GM21423 (cell line): ENCODE measurements at regions not wholly inside any gene's neighbourhood (a gene's known extent, or its start where the extent isn't known, plus 50 kb on each side); places are given as distances from the start of the nearest gene placed in this dataset.

Source experiments
- ATAC-seq: cut with Tn5 transposase; IDR thresholded peaks from one replicate; pipeline ENCODE4 v1.9.1; 2021; ENCODE audit warnings: mild to moderate bottlenecking, moderate library complexity; ENCODE audit not compliant: unreplicated experiment

GRCh38 chr5:63375851-63376250 is 586.4 kb downstream of the HTR1A start:
- no peak for ATAC-seq

DNA sequence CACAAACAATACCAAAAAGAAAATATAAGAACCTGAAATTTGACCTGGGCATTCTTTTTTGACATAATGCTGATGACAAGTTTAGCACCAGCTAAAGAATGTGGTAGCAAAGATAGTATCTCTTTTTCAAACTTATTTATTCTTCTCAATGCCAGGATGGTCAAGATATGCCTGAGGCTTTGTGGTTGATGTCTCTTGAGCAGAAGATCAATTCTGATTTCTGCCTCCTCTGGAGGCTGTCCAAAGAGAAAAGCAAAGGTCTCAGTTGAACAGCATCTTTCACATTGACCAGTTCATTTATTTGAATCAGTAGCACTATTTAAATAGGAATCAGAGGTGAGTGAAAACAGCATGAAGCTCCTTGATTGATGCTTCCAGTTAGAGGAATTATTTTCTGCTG is 588.2 kb downstream of the HTR1A start:
- no peak for ATAC-seq

DNA sequence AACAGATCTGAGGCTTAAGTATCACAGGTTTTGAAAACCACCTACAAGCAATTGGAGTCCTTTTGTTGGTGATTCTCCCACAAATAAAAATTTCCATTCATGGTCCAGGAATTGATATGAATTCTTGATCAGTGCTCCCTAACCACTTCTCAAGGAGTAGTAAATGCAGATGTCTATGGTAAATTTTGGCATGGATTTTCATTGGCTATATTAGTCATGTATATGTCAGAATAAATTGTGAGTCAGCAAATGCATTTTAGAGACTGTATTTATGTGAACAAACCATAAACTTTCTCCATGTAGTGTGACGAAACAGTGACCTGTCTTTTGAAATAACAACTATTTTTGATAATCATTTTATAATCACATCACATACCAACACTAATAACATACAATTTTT is 611.1 kb downstream of the HTR1A start:
- ATAC-seq = no peak

GRCh38 chr5:63346451-63346850 is 615.8 kb downstream of the HTR1A start:
- ATAC-seq = no peak

GRCh38 chr5:63341442-63341841 is 620.8 kb downstream of the HTR1A start:
- ATAC-seq = no peak

DNA sequence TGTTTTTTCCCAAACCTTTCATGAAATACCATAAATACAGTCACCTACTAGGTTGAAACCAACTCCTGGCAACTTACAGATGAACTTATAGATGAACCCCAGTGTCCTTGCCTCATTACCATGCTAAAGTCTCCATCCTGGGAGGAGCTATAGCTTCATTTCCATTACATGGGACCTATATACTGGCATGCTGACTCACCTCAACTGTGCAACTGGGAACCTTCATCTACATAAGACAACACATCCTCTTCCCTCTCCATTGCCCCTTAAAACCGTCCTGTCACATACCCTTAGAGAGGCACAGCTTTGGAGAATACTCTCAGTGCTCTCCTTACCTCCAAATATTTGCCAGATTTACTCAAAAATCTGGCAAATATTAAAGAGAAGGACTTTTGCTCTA is 638.3 kb downstream of the HTR1A start:
- ATAC-seq = no peak

DNA sequence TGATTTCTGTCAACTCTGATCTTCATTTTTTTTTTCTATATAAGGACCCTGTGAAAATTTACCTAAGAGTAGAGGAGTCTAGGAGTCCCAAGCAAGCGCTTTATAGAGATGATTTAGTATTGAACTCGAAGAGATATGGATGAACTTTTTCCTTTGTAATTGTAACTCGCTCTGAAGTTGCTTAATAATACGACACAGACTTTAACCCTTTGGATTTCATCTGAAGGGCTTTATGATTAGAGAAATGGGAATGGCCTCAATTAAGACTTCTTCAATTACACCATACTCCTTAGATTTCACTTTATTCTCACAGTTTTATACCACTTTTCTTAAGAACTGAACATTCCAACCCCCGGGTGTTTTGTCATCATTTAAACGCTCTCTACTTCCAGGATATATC is 647.7 kb downstream of the HTR1A start:
- no peak for ATAC-seq

GRCh38 chr5:63310644-63311043 is 651.6 kb downstream of the HTR1A start:
- no peak for ATAC-seq

- ATAC-seq = no peak
These were observed 655.3 kb downstream of the HTR1A start for GRCh38 chr5:63306909-63307308.

- ATAC-seq = no peak
These were observed 668.9 kb downstream of the HTR1A start for GRCh38 chr5:63293317-63293716.

DNA sequence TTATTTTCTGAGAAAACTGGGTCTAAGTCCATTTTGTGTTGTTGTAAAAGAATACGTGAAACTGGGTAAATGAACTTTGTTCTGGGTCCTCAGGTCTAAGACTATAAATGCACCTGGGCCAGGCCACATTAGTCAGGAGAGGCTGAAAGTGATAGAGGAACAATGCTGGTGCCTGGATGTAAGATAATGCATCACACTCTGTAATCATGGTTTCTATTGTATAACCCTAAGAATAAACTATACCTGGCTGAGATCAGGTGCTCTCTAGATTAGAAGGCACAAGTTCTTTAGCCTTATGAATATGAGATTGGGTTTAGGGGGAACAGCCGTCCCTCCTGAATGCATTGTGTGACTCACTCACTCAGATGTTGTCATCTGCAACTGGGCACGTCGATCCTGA is 675.5 kb downstream of the HTR1A start:
- no peak for ATAC-seq

GRCh38 chr5:63263411-63263810 is 684.8 kb downstream of the LRRC70 start:
- ATAC-seq = no peak

DNA sequence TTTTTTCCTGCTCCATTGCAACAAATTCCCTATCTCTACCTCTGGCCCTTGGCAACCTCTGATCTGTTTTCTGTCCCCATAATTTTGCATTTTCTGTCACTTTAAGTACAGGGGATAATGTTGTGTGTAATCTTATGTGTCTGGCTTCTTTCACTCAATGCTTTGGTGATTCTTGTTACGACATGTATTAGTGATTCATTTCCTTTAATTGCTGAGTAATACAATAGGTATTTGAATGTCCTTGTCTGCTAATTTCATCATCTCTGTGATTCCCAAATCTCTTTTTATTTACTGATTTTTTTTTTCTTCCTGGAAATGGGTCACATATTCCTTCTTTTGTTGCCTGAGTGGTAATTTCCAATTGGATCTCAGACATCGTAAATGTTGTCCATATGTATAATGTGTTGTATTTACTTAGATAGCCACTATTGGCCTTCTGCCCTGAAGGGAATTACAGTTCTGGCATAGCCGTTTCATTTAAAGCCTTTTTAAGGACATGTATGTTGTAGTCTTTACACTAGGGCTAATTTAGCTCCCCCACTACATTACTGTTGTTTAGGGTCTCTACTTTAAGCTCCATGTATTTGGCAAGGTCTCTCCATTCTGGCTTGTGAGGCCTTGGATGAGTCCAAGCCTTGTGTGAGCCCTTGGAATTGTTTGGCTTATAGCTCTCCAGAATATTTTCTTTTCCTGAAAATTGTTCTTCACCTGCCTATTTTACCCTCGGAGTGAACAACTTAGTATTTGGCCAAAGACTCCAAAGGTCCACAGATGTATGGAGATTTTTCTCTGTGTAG is 683.8 kb downstream of the LRRC70 start:
- ATAC-seq = no peak

GRCh38 chr5:63261695-63262094 is 683.1 kb downstream of the LRRC70 start:
- ATAC-seq = no peak

DNA sequence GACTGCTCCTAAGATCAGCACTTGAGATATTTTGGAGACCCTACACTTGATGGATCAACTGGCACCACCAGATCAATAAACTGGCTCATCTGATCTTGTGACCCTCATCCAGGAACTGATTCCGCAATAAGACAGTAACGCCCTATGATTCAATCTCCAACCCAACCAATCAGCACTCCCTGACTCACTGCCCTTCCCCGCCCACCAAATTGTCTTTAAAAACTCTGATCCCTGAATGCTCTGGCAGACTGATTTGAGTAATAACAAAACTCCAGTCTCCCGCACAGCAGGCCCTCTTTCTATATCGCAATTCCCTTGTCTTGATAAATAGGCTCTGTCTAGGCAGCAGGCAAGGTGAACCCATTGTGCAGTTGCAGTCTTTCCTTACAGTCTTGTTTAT is 677.0 kb downstream of the LRRC70 start:
- no peak for ATAC-seq

DNA sequence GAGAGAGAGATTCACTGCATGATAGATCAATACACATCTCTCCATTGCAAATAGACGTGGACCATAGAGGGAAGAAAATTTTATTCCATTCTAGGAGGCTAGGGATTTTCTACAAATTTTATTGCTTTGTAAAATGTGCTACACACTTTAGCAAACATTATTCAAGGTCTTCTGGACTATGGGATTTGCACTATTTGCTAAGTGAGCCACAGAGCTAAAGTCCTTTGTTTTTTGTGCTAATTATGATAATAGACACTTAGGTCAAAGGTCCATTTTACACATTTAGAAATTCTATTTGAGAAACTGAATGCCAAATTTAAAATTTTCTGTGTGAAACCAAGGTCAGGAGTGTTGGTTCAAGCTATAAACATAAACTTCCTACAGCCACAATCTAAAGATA is 672.3 kb downstream of the LRRC70 start:
- no peak for ATAC-seq

DNA sequence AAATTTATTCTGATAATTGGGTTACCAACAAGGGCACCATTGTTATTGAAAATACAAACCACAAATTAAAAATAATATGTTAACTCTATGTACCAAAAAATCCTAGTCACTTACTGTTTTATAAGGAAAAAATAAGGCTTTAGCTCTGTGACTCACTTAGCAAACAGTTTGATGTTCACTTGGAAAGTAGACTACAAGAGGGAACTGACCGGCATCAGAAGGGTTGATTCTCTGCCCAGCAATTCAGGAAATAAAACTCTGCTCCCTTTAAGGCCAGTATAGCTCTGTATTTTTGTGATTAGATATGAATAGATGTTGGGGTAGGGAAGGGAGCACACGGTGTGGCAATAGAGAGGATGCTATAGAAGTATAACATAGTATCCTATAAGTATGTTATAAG is 671.3 kb downstream of the LRRC70 start:
- ATAC-seq = no peak

- ATAC-seq = no peak
These were observed 669.0 kb downstream of the LRRC70 start for GRCh38 chr5:63247651-63248050.

GRCh38 chr5:63245271-63245670 is 666.7 kb downstream of the LRRC70 start:
- ATAC-seq = no peak

DNA sequence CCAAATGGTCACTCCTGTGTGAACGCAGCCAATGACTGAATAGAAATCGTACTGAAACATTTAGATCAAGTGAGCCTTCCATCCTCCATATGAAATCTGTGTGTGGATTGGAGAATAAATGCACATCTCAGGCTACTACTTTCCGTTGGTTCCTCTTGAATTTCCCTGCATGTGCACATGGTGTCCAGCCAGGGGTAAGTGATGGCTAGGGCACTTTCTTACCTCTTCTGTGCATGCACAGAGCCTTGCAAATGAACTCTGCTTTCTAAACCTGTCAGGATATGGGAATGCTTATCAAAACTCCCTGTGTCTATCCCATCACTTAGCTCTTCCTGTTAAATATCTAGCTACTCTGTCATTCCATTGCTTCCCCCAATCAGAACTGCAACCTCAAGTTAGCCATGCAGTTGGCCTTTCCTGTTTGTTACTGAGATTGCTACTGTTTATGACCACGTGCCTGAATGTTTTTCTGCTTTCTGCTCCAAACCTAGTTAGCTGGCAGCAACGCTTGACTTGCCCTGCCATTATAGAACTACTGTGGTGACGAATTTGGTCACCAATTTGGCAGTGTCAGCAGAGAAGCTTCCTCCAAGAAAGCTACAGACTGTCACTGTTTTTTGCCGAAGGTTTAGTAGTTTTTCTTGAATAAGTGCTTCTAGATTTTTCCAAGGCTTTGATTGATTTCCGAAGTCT is 661.6 kb downstream of the LRRC70 start:
- no peak for ATAC-seq

- ATAC-seq = no peak
These were observed 655.3 kb downstream of the LRRC70 start for GRCh38 chr5:63233911-63234310.

- ATAC-seq = no peak
These were observed 654.7 kb downstream of the LRRC70 start for GRCh38 chr5:63233361-63233760.

GRCh38 chr5:63230754-63231153 is 652.1 kb downstream of the LRRC70 start:
- ATAC-seq = no peak
